H1 (cell line): ENCODE measurements at regions not wholly inside any gene's neighbourhood (a gene's known extent, or its start where the extent isn't known, plus 50 kb on each side); places are given as distances from the start of the nearest gene placed in this dataset.

ENCODE experiments used
- CTCF ChIA-PET: fragments of 300-600 bp; sonication (Branson Sonifier 250); formaldehyde crosslinking; loops from one replicate; lab custom pipeline; 2021; ENCODE audit not compliant: partially characterized antibody; lab: Charles Lee
- POLR2A ChIA-PET: fragments of 300-600 bp; sonication (Branson Sonifier 250); formaldehyde crosslinking; loops from one replicate; lab custom pipeline; 2021; ENCODE audit warnings: inconsistent platforms; ENCODE audit not compliant: partially characterized antibody; lab: Charles Lee
- DNase-seq, 2 experiments: peaks; one replicate each; pipeline versions ENCODE4 v3.0.0 to v3.0.0-alpha.2; 2010 to 2022; ENCODE audit warnings: low spot score in 2 of 2, low read depth in 1 of 2, mixed read lengths in 1 of 2
- FAIRE-seq: peaks from 2 replicates; lab custom pipeline; 2011; peaks lifted over from hg19 to GRCh38; lab: Jason Lieb, UNC
- H2AFZ ChIP-seq: 2 replicates; pipeline ENCODE4 v1.8.1; 2012; ENCODE audit warnings: low read length, inconsistent platforms
- H2AK5ac ChIP-seq: 2 replicates; pipeline ENCODE4 v1.6.1; 2013; ENCODE audit warnings: low read depth, low read length
- H2BK120ac ChIP-seq: replicated peaks from 2 replicates; pipeline ENCODE3; 2013; ENCODE audit warnings: low read depth, low read length, inconsistent platforms
- H2BK12ac ChIP-seq: 2 replicates; pipeline ENCODE4 v1.6.1; 2013; ENCODE audit warnings: low read depth, low read length
- H2BK15ac ChIP-seq: 2 replicates; pipeline ENCODE4 v1.6.1; 2013; ENCODE audit warnings: low read length
- H2BK20ac ChIP-seq: 2 replicates; pipeline ENCODE4 v1.6.1; 2013; ENCODE audit warnings: low read length
- H2BK5ac ChIP-seq: 2 replicates; pipeline ENCODE4 v1.6.1; 2013; ENCODE audit warnings: low read depth, low read length
- H3K14ac ChIP-seq: 2 replicates; pipeline ENCODE4 v1.6.1; 2013; ENCODE audit warnings: inconsistent platforms; ENCODE audit not compliant: insufficient read length
- H3K18ac ChIP-seq: 2 replicates; pipeline ENCODE4 v1.6.1; 2013; ENCODE audit warnings: low read length; ENCODE audit errors: extremely low read depth
- H3K23ac ChIP-seq: 2 replicates; pipeline ENCODE4 v1.6.1; 2013; ENCODE audit warnings: inconsistent platforms; ENCODE audit not compliant: insufficient read length
- H3K23me2 ChIP-seq: 2 replicates; pipeline ENCODE4 v1.6.1; 2013; ENCODE audit warnings: low read depth, low read length
- H3K27ac ChIP-seq: 2 replicates; pipeline ENCODE4 v1.6.1; 2011; ENCODE audit warnings: low read depth, low read length, inconsistent platforms
- H3K27me3 ChIP-seq, 4 experiments: replicated peaks in 1 of 4; 1 replicate in 1 of 4; 2 replicates in 3 of 4; pipeline versions ENCODE4 v1.6.1 to v1.8.1; 2011 to 2013; ENCODE audit warnings: low read length in 3 of 4, mild to moderate bottlenecking in 3 of 4, inconsistent platforms in 2 of 4, mixed read lengths in 2 of 4, moderate library complexity in 1 of 4; ENCODE audit not compliant: control insufficient read depth in 3 of 4, insufficient read depth in 3 of 4; ENCODE audit errors: extremely low read depth in 1 of 4
- H3K36me3 ChIP-seq, 4 experiments: 2 replicates each; pipeline versions ENCODE4 v1.6.1 to v1.8.1; 2011 to 2013; ENCODE audit warnings: mild to moderate bottlenecking in 4 of 4, low read length in 3 of 4, moderate library complexity in 2 of 4, control low read depth in 1 of 4, inconsistent platforms in 1 of 4; ENCODE audit not compliant: insufficient read depth in 4 of 4, control insufficient read depth in 2 of 4
- H3K4ac ChIP-seq: replicated peaks from 2 replicates; pipeline ENCODE3; 2013; ENCODE audit warnings: low read length, low read depth, mixed read lengths, inconsistent platforms; ENCODE audit not compliant: insufficient read length
- H3K4me1 ChIP-seq, 4 experiments: replicated peaks in 1 of 4; 1 replicate in 1 of 4; 2 replicates in 3 of 4; pipeline versions ENCODE4 v1.6.1 to v1.8.1; 2011 to 2013; ENCODE audit warnings: low read length in 3 of 4, inconsistent platforms in 2 of 4, mixed read lengths in 1 of 4; ENCODE audit not compliant: insufficient read depth in 4 of 4, control insufficient read depth in 3 of 4
- H3K4me2 ChIP-seq, 2 experiments: 2 replicates each; pipeline versions ENCODE4 v1.6.1 to v1.8.1; 2011 to 2013; ENCODE audit warnings: low read depth in 2 of 2, low read length in 2 of 2, control low read depth in 1 of 2, inconsistent platforms in 1 of 2, mild to moderate bottlenecking in 1 of 2; ENCODE audit not compliant: insufficient read depth in 1 of 2
- H3K4me3 ChIP-seq, 4 experiments: fragments of 200-600, 300-600 bp in 1 of 4; sonication (generic), shearing (Covaris generic), sonication (Bioruptor Twin) in 1 of 4; 2 replicates each; pipeline versions ENCODE4 v1.5.1 to v1.8.1; 2011 to 2016; ENCODE audit warnings: low read length in 4 of 4, low read depth in 3 of 4, control low read depth in 2 of 4, inconsistent platforms in 2 of 4, mild to moderate bottlenecking in 2 of 4, mixed read lengths in 1 of 4, moderate library complexity in 1 of 4; ENCODE audit not compliant: insufficient read depth in 2 of 4; ENCODE audit errors: extremely low read depth in 1 of 4
- H3K56ac ChIP-seq: replicated peaks from 2 replicates; pipeline ENCODE3; 2013; ENCODE audit warnings: low read depth, mild to moderate bottlenecking, mixed read lengths, low read length, inconsistent platforms; ENCODE audit not compliant: insufficient read length
- H3K79me1 ChIP-seq: 2 replicates; pipeline ENCODE4 v1.6.1; 2013; ENCODE audit warnings: low read depth, low read length, control low read depth
- H3K79me2 ChIP-seq, 2 experiments: 2 replicates each; pipeline versions ENCODE4 v1.6.1 to v1.8.1; 2012 to 2013; ENCODE audit warnings: low read length in 2 of 2, mild to moderate bottlenecking in 2 of 2, inconsistent platforms in 1 of 2; ENCODE audit not compliant: insufficient read depth in 2 of 2, control insufficient read depth in 1 of 2
- H3K9ac ChIP-seq, 4 experiments: replicated peaks in 1 of 4; 1 replicate in 1 of 4; 2 replicates in 3 of 4; pipeline versions ENCODE4 v1.6.1 to v1.8.1; 2011 to 2013; ENCODE audit warnings: low read depth in 3 of 4, low read length in 3 of 4, control low read depth in 2 of 4, mild to moderate bottlenecking in 2 of 4, moderate library complexity in 2 of 4, inconsistent platforms in 1 of 4; ENCODE audit errors: extremely low read depth in 1 of 4
- H3K9me3 ChIP-seq, 2 experiments: 2 replicates each; pipeline versions ENCODE4 v1.6.1 to v1.8.1; 2012 to 2013; ENCODE audit warnings: mild to moderate bottlenecking in 2 of 2, moderate library complexity in 2 of 2, control low read depth in 1 of 2, inconsistent platforms in 1 of 2, low read depth in 1 of 2, low read length in 1 of 2, mixed read lengths in 1 of 2; ENCODE audit not compliant: insufficient read depth in 2 of 2
- H4K20me1 ChIP-seq, 2 experiments: replicated peaks in 1 of 2; 2 replicates each; pipeline versions ENCODE3 to v1.8.1; 2011 to 2013; ENCODE audit warnings: inconsistent platforms in 2 of 2, low read length in 2 of 2, mild to moderate bottlenecking in 1 of 2; ENCODE audit not compliant: insufficient read depth in 2 of 2, control insufficient read depth in 1 of 2
- H4K5ac ChIP-seq: 2 replicates; pipeline ENCODE4 v1.6.1; 2013; ENCODE audit warnings: low read length, low read depth, mixed read lengths, inconsistent platforms; ENCODE audit not compliant: insufficient read length
- H4K8ac ChIP-seq: 2 replicates; pipeline ENCODE4 v1.8.0; 2013; ENCODE audit warnings: mild to moderate bottlenecking, moderate library complexity, low read length, inconsistent platforms; ENCODE audit not compliant: insufficient read depth; ENCODE audit errors: extremely low read depth
- H4K91ac ChIP-seq: replicated peaks from 2 replicates; pipeline ENCODE3; 2013; ENCODE audit warnings: low read length, mixed read lengths, inconsistent platforms; ENCODE audit not compliant: insufficient read length
- BACH1 ChIP-seq: IDR thresholded peaks from 2 replicates; pipeline ENCODE4 v1.6.1; 2012; ENCODE audit warnings: low read length, improper control_type of control experiment
- CEBPB ChIP-seq: IDR thresholded peaks from 2 replicates; pipeline ENCODE4 v1.6.1; 2012; ENCODE audit warnings: low read depth, low read length
- FOSL1 ChIP-seq: IDR thresholded peaks from 2 replicates; pipeline ENCODE4 v1.6.1; 2011; ENCODE audit warnings: mild to moderate bottlenecking, low read depth, low read length, moderate library complexity; ENCODE audit not compliant: insufficient read depth
- HDAC2 ChIP-seq, 2 experiments: fragments of 300-600 bp in 1 of 2; sonication (generic) in 1 of 2; IDR thresholded peaks; 2 replicates each; pipeline ENCODE4 v1.6.1; 2011 to 2012; ENCODE audit warnings: low read depth in 2 of 2, low read length in 2 of 2, mild to moderate bottlenecking in 2 of 2, moderate library complexity in 2 of 2, borderline replicate concordance in 1 of 2, inconsistent platforms in 1 of 2
- JUND ChIP-seq: IDR thresholded peaks from 2 replicates; pipeline ENCODE4 v1.6.1; 2011; ENCODE audit warnings: mild to moderate bottlenecking, improper control_type of control experiment, low read length
- KDM1A ChIP-seq: fragments of 200-600, 300-600 bp; sonication (generic); IDR thresholded peaks from 2 replicates; pipeline ENCODE4 v1.7.1; 2016; ENCODE audit warnings: mild to moderate bottlenecking, low read length, borderline replicate concordance
- MAX ChIP-seq: IDR thresholded peaks from 2 replicates; pipeline ENCODE4 v1.6.1; 2012; ENCODE audit warnings: inconsistent platforms
- POLR2A ChIP-seq, 2 experiments: IDR thresholded peaks; 1 replicate in 1 of 2; 2 replicates in 1 of 2; pipeline ENCODE4 v1.6.1; 2011; ENCODE audit warnings: low read depth in 2 of 2, low read length in 2 of 2, mild to moderate bottlenecking in 2 of 2; ENCODE audit errors: control extremely low read depth in 1 of 2
- POU5F1 ChIP-seq: IDR thresholded peaks from 2 replicates; pipeline ENCODE4 v1.6.1; 2011; ENCODE audit warnings: low read depth, mild to moderate bottlenecking, low read length, moderate library complexity
- RXRA ChIP-seq: IDR thresholded peaks from 2 replicates; pipeline ENCODE4 v1.6.1; 2011; ENCODE audit warnings: low read depth, mild to moderate bottlenecking, low read length, moderate library complexity; ENCODE audit not compliant: insufficient read depth
- SAP30 ChIP-seq: fragments of 300-600 bp; sonication (generic); IDR thresholded peaks from 2 replicates; pipeline ENCODE4 v1.7.1; 2012; ENCODE audit warnings: low read length, moderate library complexity, mild to moderate bottlenecking, inconsistent platforms; ENCODE audit not compliant: insufficient read depth, insufficient replicate concordance
- SP4 ChIP-seq: IDR thresholded peaks from 2 replicates; pipeline ENCODE4 v1.6.1; 2012; ENCODE audit warnings: low read length, inconsistent platforms
- TEAD4 ChIP-seq: IDR thresholded peaks from 2 replicates; pipeline ENCODE4 v1.6.1; 2012; ENCODE audit warnings: low read depth, low read length, inconsistent platforms, mixed read lengths
- USF2 ChIP-seq: IDR thresholded peaks from 2 replicates; pipeline ENCODE4 v1.6.1; 2011; ENCODE audit warnings: low read length, improper control_type of control experiment
- YY1 ChIP-seq: IDR thresholded peaks from 2 replicates; pipeline ENCODE4 v1.6.1; 2011; ENCODE audit warnings: low read depth, mild to moderate bottlenecking, low read length
- WGBS, 2 experiments: shearing (Covaris generic) in 1 of 2; methylation state at CpG; one replicate each; pipeline versions ENCODE4 v1.1.6 to v1.1.7; 2013 to 2015; ENCODE audit warnings: low lambda C conversion rate in 2 of 2, mixed read lengths in 2 of 2, inconsistent platforms in 1 of 2, low coverage in 1 of 2, missing lambda C conversion rate in 1 of 2; ENCODE audit not compliant: insufficient replicate concordance in 2 of 2, insufficient coverage in 1 of 2, insufficient read length in 1 of 2; ENCODE audit errors: extremely low coverage in 1 of 2, missing lambda C conversion rate in 1 of 2; 5-methylcytosine and 5-hydroxymethylcytosine counted together

- Histone ChIP-seq H3K9me3 (no peaks in the 10 kb centered on the region), H2AK5ac (no peak overlapping the region), H2BK12ac (no peak overlapping the region), H3K23me2 (no peaks in the 10 kb centered on the region), H2AFZ (no peak overlapping the region), H3K4ac (no peak overlapping the region), H3K4me3 (no peak overlapping the region), H3K36me3 (no peaks in the 10 kb centered on the region), H3K79me2 (no peaks in the 10 kb centered on the region), H3K14ac (no peak overlapping the region), H2BK15ac (no peak overlapping the region), H3K4me1 (no peaks in the 10 kb centered on the region), H3K27me3 (no peaks in the 10 kb centered on the region), H3K79me1 (no peaks in the 10 kb centered on the region), H2BK5ac (no peak overlapping the region), H3K27ac (no peak overlapping the region), H4K5ac (no peak overlapping the region), H3K4me2 (no peak overlapping the region), H4K20me1 (no peaks in the 10 kb centered on the region), H4K91ac (no peak overlapping the region), H2BK120ac (no peak overlapping the region), H4K8ac (no peak overlapping the region), H3K18ac (no peak overlapping the region), H2BK20ac (no peak overlapping the region), H3K23ac (no peak overlapping the region), H3K9ac (no peak overlapping the region), H3K56ac (no peak overlapping the region)
- CTCF ChIA-PET, result interaction anchor here (0.7 kb wide), 1 partner anchor 60 kb away, joined by 3 read pairs; no protein-coding TSS in a partner anchor
- WGBS, 2 experiments, result 87 to 100% methylated on average over 1 to 3 of the region's 3 CpGs
- DNase-seq (no peak), FAIRE-seq (no peak)
- POLR2A ChIA-PET, result no interaction called here
- no peak for TF ChIP-seq TEAD4
- no peak for TF ChIP-seq JUND
- TF ChIP-seq SP4, result no peak
- no peak for TF ChIP-seq YY1
- no peak for TF ChIP-seq POLR2A (IDR thresholded peaks at IDR 0.05; ENCODE audit: control extremely low read depth in 1 of 2, low read depth in 2 of 2, low read length in 2 of 2)
- TF ChIP-seq MAX, result no peak
- no peak for TF ChIP-seq CEBPB
- no peak for TF ChIP-seq HDAC2 (IDR thresholded peaks at IDR 0.05; ENCODE audit: borderline replicate concordance in 1 of 2, low read depth in 2 of 2, low read length in 2 of 2)
- TF ChIP-seq USF2, result no peak
- no peak for TF ChIP-seq BACH1
- TF ChIP-seq POU5F1, result no peak
- TF ChIP-seq SAP30, result no peak
- TF ChIP-seq KDM1A, result no peak
- TF ChIP-seq RXRA, result no peak
- TF ChIP-seq FOSL1, result no peak
These were observed 168.2 kb upstream of the GPR149 start for GRCh38 chr3:154598166-154598565.
